ENCODE measurements at regions not wholly inside any gene's neighbourhood (a gene's known extent, or its start where the extent isn't known, plus 50 kb on each side); places are given as distances from the start of the nearest gene placed in this dataset.

DNA sequence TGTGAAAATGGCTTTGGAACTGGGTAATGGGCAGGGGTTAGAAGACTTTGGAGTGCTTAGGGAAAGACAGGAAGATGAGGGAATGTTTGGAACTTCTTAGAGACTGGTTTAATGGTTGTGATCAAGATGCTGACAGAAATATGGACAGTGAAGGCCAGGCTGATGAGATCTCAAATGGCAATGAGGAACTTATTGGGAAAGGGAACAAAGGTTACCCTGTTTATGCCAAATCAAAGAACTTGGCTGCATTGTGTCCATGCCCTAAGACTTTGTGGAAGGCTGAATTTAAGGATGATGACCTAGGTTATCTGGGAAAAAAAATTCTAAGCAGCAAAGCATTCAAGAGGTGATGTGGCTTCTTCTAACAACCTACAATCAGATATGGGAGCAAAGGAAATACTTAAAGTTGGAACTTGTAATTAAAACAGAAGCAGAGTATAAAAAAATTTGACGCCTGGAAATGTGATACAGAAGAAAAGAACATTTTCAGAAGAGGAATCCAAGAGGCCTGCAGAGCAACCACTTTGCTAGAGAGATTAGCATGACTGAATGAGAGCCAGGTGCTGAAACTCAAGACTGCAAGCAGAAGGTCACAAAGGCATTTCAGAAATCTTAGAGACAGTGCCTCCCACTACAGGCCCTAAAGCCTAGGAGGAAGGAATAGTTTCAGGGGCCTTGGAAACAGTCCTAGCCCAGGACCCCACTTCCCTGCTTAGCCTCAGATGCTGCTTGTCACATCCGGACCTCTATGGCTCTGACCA lies 65.6 kb upstream of the FLRT2 start:
- ATAC-seq (no peak), DNase-seq (no peak)
- Mint-ChIP-seq H3K4me1 (no peaks in the 10 kb centered on the region), H3K4me3 (no peak overlapping the region), H3K36me3 (no peaks in the 10 kb centered on the region), H3K27me3 (no peaks in the 10 kb centered on the region), H3K27ac (no peak overlapping the region), H3K9me3 (ENCODE audit: low read depth) (peaks cover 2% of the 10 kb centered on the region)
- CTCF ChIA-PET, result no interaction called here

GRCh38 chr14:85466678-85467077 lies 63.3 kb upstream of the FLRT2 start:
- no peaks in the 10 kb centered on the region for H3K36me3 Mint-ChIP-seq
- H3K27ac Mint-ChIP-seq, result no peak overlapping the region
- H3K9me3 Mint-ChIP-seq (ENCODE audit: low read depth), result no peaks in the 10 kb centered on the region
- CTCF ChIA-PET, result no interaction called here
- H3K4me1 Mint-ChIP-seq, result no peaks in the 10 kb centered on the region
- DNase-seq (no peak), ATAC-seq (no peak)
- H3K27me3 Mint-ChIP-seq, result no peaks in the 10 kb centered on the region
- H3K4me3 Mint-ChIP-seq, result no peak overlapping the region

- no peaks in the 10 kb centered on the region for H3K27me3 Mint-ChIP-seq
- no peak overlapping the region for H3K27ac Mint-ChIP-seq
- no peaks in the 10 kb centered on the region for H3K36me3 Mint-ChIP-seq
- no peak overlapping the region for H3K4me3 Mint-ChIP-seq
- H3K4me1 Mint-ChIP-seq, result no peaks in the 10 kb centered on the region
- ATAC-seq, result no peak
- DNase-seq, result no peak
- CTCF ChIA-PET, result no interaction called here
- no peaks in the 10 kb centered on the region for H3K9me3 Mint-ChIP-seq (ENCODE audit: low read depth)
Observed at GRCh38 chr14:85468816-85469215, 61.1 kb upstream of the FLRT2 start.

DNA sequence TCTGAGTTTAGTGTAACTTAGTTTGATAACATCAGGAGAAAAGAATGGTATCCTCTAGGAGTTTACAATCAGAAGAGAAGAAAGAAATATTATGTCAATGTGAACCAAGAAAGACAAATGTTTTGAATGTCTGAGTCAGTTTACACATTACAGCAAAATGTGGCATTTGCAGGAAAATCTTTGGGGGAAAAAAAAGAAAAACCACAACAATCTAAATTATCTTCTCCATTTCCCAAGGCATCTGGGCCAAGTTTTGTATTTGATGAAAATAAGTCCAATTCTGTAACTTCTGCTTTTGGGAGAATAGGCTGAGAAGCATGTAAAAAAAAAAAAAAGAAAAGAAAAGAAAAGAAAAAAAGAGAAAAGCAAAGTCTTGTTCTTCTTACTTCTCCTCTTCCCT lies 58.8 kb upstream of the FLRT2 start:
- H3K4me1 Mint-ChIP-seq, result no peaks in the 10 kb centered on the region
- CTCF ChIA-PET, result no interaction called here
- DNase-seq, result no peak
- H3K27me3 Mint-ChIP-seq, result no peaks in the 10 kb centered on the region
- no peaks in the 10 kb centered on the region for H3K36me3 Mint-ChIP-seq
- H3K27ac Mint-ChIP-seq, result no peak overlapping the region
- no peak for ATAC-seq
- no peak overlapping the region for H3K4me3 Mint-ChIP-seq
- H3K9me3 Mint-ChIP-seq (ENCODE audit: low read depth), result peaks cover 2% of the 10 kb centered on the region

DNA sequence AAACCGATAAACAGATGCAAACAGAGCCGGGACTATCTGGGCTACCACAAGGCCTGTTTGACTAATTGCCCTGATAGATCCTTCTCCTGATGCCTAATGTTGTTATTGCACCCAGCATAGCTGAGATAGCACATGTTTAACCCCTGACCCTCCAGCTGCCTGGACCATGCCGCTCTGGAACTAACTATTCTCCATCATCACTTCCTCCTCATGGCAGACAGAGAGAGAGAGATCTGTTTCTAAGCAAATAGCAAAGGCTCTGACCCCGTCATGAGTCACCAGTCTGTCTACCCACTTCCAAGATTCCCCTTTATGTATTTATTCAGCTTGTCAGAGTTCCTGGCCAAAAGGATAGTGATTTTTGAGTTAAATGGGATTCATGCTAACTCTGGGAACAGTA lies 58.2 kb upstream of the FLRT2 start:
- no peak for DNase-seq
- Mint-ChIP-seq H3K9me3 (ENCODE audit: low read depth) (peaks cover 2% of the 10 kb centered on the region), H3K4me3 (no peak overlapping the region), H3K4me1 (no peaks in the 10 kb centered on the region), H3K36me3 (no peaks in the 10 kb centered on the region), H3K27ac (no peak overlapping the region), H3K27me3 (no peaks in the 10 kb centered on the region)
- CTCF ChIA-PET, result no interaction called here
- no peak for ATAC-seq

GRCh38 chr14:85474431-85474830 lies 55.5 kb upstream of the FLRT2 start:
- DNase-seq (no peak), ATAC-seq (no peak)
- Mint-ChIP-seq H3K9me3 (ENCODE audit: low read depth) (peaks cover 2% of the 10 kb centered on the region), H3K27me3 (no peaks in the 10 kb centered on the region), H3K36me3 (no peaks in the 10 kb centered on the region), H3K27ac (no peak overlapping the region), H3K4me1 (no peaks in the 10 kb centered on the region), H3K4me3 (no peak overlapping the region)
- CTCF ChIA-PET, result no interaction called here

GRCh38 chr14:85475113-85475512 lies 54.8 kb upstream of the FLRT2 start:
- ATAC-seq (no peak), DNase-seq (no peak)
- peaks cover 2% of the 10 kb centered on the region for H3K9me3 Mint-ChIP-seq (ENCODE audit: low read depth)
- no peaks in the 10 kb centered on the region for H3K4me1 Mint-ChIP-seq
- no peaks in the 10 kb centered on the region for H3K36me3 Mint-ChIP-seq
- H3K27ac Mint-ChIP-seq, result no peak overlapping the region
- H3K27me3 Mint-ChIP-seq, result no peaks in the 10 kb centered on the region
- CTCF ChIA-PET, result no interaction called here
- H3K4me3 Mint-ChIP-seq, result no peak overlapping the region

GRCh38 chr14:85479306-85479705 lies 50.6 kb upstream of the FLRT2 start:
- H3K36me3 Mint-ChIP-seq, result no peaks in the 10 kb centered on the region
- no peaks in the 10 kb centered on the region for H3K27me3 Mint-ChIP-seq
- H3K4me1 Mint-ChIP-seq, result no peaks in the 10 kb centered on the region

GRCh38 chr14:85479771-85480170 lies 50.2 kb upstream of the FLRT2 start:
- Mint-ChIP-seq H3K4me3 (no peak overlapping the region), H3K36me3 (no peaks in the 10 kb centered on the region), H3K4me1 (no peaks in the 10 kb centered on the region), H3K9me3 (ENCODE audit: low read depth) (no peaks in the 10 kb centered on the region), H3K27ac (no peak overlapping the region), H3K27me3 (no peaks in the 10 kb centered on the region)
- no peak for ATAC-seq
- CTCF ChIA-PET, result no interaction called here
- no peak for DNase-seq

More at GRCh38 chr14:85479306-85479705, 50.6 kb upstream of the FLRT2 start:
- Mint-ChIP-seq H3K27ac (no peak overlapping the region), H3K9me3 (ENCODE audit: low read depth) (no peaks in the 10 kb centered on the region), H3K4me3 (no peak overlapping the region)
- no peak for ATAC-seq
- CTCF ChIA-PET, result no interaction called here
- no peak for DNase-seq

Data from activated CD8-positive, alpha-beta memory T cell treated with anti-CD3 and anti-CD28 coated beads, Interleukin-2, amount 10 ng/mL, durations not matched to agents 7 days and 5 days (primary cell).